ENCODE measurements at regions not wholly inside any gene's neighbourhood (a gene's known extent, or its start where the extent isn't known, plus 50 kb on each side); places are given as distances from the start of the nearest gene placed in this dataset.

DNA sequence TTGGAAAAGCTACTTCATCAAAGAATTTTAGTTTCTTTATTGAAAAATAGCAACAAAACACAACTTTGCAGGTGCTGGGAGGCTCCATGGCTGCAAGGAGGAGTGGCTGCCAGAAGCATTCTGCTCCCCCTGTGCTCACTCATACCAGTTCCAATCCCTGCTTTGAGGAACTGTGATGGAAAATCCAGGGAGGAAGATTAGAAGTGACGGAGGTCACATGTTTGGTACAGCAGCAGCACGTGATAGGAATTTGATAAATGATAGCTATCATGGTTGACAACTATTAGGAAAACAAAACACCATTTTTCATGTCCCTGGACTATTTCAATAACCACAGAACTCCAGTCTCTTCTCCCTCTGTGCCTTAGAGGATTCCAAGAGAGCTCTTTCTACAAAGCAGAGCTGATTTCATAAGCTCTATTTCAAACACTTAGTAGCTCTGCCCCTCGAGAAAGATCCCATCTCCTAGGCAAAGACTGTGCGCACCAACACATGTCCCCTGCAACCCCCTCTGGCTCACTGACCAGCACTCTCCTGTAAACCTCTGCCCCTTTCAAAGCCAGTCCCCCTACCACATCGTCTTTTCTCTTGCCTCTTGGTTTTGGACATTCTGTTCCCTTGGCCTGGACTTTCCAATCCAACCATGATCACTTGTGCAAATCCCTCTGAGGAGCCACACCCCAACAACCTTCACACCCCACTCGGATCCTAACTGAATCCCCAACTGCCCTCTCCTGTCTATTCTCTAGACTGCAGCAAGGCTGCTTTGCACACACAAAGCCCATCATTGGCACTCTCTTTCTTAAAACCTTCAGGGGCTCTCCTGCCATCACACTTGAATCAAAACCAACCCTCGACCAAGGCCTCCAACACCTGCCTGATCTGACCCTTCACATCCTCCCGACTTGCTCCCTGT lies 352.4 kb upstream of the PKDCC start:
- FAIRE-seq (no peak), DNase-seq (ENCODE audit: low spot score in 2 of 2) (no peak)

DNA sequence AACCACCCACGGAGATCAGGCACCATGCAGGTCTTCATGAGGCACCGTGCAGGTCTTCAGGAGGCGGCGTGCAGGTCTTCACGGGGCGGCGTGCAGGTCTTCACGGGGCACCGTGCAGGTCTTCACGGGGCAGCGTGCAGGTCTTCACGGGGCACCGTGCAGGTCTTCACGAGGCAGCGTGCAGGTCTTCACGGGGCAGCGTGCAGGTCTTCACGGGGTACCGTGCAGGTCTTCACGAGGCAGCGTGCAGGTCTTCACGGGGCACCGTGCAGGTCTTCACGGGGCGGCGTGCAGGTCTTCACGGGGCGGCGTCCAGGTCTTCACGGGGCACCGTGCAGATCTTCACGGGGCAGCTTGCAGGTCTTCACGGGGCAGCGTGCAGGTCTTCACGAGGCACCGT lies 350.4 kb upstream of the PKDCC start:
- FAIRE-seq = no peak

DNA sequence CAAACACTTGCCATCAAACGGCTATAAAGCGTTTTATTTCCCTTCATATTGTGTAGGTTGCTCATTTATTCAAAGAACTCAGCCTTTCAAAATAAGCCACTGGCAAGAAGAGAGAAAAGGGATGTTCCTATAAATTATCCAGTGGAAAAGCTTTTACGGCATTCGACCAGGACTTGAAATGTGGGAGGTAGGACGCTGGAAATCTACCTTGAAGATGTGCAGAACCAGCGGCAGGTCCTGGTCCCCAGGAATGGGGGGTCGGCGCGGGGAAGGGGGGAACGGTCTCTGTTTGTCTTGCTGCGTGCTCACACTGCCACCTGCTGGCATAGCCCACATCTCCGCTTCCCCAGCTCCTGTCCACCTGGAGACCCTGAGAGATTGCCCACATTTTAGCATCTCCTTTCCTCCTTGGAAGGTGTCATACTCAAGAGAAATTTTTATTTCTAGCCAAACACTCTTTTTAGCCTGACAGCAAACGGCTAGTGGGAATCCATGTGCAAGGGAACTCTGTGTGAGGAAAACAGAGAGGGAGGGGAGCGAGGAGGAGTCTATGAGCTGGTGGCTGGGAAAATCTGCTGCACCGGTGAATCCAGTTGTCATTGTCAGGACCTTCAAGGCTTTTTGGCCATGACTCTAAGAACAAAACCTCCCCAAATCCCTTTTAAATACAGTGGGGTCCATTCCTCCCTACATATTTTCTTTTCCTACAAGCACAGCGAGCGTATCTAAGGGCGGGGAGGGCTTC lies 349.0 kb upstream of the PKDCC start:
- DNase-seq (ENCODE audit: low spot score in 2 of 2) = peak in 1 of 2 donors; percentile 34
- FAIRE-seq = no peak

More for the DNA sequence above, 350.4 kb upstream of the PKDCC start:
- DNase-seq (ENCODE audit: low spot score in 2 of 2) = no peak

DNA sequence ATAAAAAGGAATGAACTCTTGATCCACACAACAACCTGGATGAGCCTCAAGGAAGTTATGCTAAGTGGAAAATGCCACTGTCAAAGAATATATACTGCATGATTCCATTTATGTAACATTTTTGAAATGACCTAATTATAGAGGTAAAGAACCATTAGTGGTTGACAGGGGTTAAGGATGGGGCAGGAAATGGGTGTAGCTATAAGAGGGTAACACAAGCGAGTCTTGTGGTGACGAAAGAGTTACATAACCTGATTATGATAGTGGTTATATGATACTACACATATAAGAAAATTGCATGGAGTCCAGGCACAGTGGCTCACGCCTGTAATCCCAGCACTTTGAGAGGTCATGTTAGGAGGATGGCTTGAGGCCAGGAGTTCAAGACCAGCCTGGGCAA lies 346.6 kb upstream of the PKDCC start:
- DNase-seq (ENCODE audit: low spot score in 2 of 2) (no peak), FAIRE-seq (no peak)

DNA sequence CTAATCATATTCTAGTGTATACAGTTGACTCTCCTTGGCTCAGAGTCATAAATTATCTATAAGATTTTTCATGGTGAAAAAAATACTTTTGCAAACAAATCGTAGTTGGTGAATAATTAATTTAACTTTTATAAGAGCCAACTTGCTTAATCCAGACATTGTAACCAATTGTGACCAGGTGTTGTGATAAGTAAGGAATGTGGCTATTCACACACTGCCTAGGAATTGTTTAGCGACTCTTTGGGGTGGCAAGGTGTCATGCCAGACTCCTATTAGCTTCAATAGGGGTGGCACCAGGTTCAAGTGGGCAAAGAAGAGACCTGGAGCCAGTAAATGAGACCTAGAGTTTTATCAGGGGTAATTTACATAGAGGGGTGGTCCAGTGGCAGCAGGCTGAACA lies 344.7 kb upstream of the PKDCC start:
- no peak for FAIRE-seq
- no peak for DNase-seq (ENCODE audit: low spot score in 2 of 2)

DNA sequence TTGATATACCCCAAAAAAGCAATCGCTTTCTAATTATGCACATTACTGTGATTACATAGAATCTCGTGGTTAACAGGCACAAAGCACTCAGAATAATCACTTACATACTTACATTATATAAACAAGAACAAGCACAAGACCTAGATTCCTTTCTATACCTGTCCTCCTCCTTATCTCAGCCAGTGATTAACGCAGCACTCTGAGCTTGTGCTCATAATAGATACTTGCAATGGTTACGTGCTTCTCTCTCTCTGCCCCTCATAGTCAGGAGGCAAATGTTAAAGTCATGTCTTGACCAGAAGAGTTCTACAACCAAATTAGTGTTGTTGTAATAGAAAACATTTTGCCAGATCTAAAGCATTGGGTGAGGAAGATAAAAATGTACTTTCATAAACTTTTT lies 342.2 kb upstream of the PKDCC start:
- FAIRE-seq (no peak), DNase-seq (ENCODE audit: low spot score in 2 of 2) (no peak)

DNA sequence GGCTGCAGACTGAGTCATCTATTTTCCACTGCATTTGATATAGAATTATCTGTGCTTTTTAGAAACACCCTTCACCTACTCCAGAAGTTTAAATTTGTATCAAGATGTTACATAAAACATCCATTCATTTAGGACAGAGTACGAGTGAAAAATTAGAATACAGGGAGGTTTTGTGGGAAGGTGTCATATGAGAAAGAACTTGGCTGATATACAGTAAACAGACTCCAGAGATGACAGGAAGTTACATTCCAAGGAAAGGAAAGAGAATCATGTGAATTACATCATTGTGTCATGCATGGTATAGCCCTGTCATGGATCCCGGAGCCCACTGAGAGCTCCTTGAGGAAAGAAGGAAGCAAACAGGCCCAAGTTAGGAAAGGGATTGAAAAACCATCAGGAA lies 341.5 kb upstream of the PKDCC start:
- FAIRE-seq (no peak), DNase-seq (ENCODE audit: low spot score in 2 of 2) (no peak)

DNA sequence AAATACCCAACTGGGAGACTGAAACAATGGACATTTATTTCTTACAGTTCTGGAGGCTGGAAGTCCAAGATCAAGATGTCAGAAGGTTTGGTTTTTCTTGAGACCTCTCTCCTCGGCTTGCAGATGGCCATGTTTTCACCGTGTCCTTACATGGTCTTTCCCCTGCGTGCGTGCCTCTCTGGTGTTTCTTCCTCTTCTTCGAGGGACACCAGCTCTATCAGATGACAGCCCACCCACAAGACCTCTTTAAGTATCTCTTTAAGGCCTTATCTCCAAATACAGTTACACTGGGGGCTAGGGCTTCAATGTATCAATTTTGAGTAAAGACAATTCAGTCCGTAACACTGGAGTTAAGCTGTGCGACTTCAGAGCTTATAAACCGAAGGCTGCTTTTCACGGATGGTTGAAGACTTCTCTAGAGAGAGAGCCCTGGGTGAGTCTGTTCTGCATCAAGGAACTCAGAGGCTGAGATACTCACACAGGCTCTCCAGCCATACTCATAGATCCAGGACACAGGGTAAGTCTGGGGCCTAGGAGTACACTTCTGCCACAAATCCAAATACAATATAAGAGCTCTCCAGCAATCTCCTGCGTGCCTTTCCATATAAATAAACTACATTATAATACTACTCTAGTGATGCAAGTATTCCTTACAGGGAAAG lies 339.9 kb upstream of the PKDCC start:
- DNase-seq (ENCODE audit: low spot score in 2 of 2) (no peak), FAIRE-seq (no peak)

DNA sequence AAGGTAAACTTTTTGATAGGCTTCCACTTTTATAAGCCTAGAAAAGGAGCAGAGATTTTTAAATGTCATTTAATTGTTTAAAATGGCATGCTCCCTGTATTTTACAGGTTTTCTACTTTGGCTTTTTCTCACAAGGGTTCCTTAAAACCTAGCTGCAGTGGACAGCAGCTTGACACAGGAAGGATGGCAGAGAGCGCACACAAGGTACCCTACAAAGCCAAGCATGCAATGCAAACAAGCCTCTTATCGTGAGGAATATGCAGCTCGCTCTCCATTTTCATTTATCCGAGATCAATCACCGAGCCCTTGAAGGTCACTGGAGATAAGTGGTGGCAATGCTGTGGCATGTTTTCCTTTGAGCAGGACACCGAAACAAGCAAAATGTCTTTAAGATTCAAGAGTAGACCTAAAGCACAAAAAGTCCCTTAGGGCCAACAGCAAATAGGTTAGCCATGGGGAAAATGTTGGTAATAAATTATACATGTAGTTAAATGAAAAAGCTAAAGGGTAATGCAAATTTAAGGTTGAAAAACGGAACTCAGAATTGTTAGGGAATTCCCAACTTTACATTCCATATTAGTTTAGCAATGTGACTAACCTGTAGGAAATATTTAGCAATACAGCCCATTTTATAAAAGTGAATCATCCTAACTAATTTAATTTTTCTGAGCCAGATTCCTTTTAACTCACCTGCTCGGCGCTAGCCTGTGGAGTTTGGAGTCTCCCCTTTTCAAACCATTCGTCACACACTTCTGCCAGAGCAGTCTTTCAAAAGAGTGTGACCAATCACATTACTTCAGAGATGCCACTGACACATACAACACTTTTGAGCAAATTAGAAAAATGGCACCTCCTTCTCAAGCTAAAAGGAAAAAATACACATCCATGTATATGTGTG lies 337.9 kb upstream of the PKDCC start:
- FAIRE-seq (no peak), DNase-seq (ENCODE audit: low spot score in 2 of 2) (no peak)

DNA sequence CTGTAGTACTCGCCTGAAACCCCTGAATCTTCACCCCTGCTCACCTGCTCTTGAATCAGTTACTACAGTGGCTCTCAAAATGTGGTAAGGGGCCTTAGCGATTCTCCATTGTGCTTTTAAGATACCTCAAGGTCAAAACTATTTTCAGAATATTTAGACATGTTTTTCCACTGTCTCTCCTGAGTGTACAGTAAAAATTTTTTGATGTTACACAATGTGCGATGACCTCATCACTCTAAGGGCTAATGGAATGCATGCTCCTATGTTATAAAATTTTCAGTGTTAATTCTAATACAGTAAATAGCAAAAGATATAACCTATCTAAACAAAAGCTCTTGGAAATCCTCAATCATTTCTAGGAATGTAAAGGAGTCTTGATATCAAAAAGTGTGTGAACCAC lies 336.9 kb upstream of the PKDCC start:
- FAIRE-seq (no peak), DNase-seq (ENCODE audit: low spot score in 2 of 2) (no peak)

DNA sequence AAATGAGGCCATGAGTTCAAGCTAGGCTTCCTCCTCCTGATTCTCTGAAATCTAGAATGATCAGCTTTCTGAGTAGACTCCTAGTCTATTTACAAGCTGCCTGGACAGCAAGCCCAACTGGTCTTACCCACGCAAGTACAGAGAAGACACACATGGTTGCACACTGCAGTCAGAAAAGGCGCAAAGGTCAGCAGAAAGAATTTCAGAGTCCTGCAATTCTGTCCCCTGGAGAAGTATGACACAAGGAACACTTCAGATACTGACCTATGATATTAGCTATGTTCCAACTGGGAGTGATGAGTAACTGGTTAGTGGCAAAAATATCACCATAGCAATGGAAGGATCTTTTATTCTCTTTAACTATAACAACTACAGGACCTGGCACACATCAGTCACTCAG lies 336.1 kb upstream of the PKDCC start:
- DNase-seq (ENCODE audit: low spot score in 2 of 2) (no peak), FAIRE-seq (no peak)

DNA sequence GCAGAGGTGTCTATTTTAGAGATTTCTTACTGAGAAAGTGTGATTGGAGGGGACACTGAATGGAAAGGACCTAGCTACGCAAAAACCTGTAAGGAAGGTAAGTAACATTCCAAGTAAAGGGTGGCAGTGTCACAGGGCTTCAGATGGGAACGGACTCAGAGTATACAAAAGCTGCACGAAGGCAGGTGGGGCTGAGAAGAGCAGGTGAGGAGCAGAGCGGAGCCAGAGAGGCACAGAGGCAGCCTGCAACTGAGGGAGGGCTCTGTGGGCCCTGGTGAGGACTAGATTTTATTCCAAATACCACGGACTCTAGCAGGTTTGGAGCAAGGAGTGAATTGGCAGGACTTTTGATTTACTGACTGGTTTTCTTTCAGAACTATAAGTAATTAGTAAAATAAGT lies 331.3 kb upstream of the PKDCC start:
- no peak for DNase-seq (ENCODE audit: low spot score in 2 of 2)
- no peak for FAIRE-seq

DNA sequence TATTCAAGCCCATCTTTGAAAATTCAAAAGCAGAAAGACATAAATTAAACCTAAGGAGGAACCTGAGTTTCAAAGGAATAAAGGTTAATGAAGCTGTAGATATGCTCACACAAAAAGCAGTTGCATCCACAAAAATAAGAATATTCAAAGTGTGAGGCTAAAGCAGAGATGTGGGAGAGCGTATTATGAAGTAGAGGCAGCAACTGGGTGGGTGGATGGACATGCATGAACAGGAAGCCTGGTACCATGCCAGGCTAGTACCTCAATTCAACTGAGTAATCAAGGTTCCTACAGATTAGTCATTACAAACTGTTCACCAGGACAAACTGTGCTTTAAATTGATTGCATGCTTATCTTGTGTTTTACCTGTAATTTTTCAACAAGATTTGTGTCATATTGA lies 330.0 kb upstream of the PKDCC start:
- FAIRE-seq (no peak), DNase-seq (ENCODE audit: low spot score in 2 of 2) (no peak)

DNA sequence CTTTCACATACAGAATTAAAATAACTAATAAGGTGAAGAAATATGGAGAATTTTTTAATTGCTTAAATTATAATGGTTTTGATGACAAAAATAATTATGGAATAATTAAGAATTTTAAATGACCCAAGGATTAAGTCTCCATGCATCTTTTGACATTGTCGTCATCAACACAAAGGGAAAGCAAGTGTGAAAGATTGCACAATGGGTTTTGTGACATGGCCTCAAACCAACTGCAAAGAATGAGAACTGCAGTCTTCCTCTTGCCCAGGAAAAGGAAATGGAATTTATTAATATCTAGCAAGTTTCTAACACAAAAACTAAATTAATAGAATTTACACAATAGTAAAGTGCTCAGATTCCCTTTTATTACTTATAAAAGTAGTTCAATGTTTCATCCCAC lies 329.1 kb upstream of the PKDCC start:
- FAIRE-seq = no peak
- no peak for DNase-seq (ENCODE audit: low spot score in 2 of 2)

DNA sequence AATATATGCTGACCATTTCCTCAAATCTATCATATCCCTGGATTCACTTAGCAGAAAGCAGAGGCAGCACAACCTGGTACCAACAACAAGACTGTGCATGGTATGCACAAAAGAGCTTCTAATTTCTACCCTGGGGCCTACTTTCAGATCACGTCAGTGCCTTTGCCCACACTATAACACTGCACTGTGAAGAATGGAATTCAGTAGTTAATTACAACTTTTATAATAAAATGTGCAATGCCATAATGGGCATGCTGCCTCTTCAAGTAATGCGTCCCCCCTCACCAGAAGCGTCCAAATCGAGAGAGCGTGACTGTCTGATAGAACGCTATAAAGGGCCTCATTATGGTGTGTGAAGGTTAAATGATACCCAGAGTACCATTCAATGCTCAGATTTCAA lies 328.1 kb upstream of the PKDCC start:
- FAIRE-seq (no peak), DNase-seq (ENCODE audit: low spot score in 2 of 2) (no peak)

DNA sequence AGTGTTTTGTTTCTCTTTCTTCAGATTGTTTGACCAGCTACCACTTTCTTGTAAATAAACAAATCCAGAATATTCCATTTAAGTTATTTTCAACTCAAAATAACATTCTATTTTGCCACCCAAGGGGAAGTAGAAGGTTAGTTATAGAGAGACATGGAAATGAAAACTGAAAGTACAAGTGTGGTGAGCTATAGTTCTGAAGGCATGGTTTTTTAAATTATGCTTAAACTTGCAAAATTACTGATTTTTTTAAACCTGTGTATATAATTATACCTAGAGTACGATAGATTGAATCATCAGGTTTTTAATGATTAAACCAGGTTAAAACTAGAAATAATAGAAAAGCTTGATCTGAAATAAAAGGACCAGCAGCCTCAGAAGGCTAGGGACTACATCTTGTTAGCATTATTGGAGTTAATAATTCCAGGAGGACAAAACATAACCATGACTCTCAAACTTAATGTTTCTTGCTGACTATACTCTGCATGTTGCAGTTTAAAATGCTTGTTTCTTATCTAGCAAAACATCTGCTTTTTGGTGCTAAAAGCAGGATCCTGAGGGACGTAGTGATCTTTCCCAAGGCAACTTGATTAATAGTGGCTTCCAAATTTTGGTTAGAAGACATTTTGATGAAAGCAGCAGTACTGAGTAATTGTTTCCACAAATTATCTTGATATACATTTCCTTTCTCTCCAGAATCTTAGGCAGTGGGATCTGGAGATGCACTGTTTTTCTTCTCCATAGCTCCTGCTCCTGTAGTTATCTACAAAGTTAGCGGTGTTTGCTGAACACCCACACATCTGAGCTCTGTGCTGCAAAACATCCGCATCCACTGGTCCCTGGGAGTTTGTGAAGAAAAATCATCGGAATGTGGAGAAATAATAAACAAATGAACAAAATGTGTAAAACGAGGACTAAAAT lies 327.2 kb upstream of the PKDCC start:
- no peak for FAIRE-seq
- no peak for DNase-seq (ENCODE audit: low spot score in 2 of 2)

DNA sequence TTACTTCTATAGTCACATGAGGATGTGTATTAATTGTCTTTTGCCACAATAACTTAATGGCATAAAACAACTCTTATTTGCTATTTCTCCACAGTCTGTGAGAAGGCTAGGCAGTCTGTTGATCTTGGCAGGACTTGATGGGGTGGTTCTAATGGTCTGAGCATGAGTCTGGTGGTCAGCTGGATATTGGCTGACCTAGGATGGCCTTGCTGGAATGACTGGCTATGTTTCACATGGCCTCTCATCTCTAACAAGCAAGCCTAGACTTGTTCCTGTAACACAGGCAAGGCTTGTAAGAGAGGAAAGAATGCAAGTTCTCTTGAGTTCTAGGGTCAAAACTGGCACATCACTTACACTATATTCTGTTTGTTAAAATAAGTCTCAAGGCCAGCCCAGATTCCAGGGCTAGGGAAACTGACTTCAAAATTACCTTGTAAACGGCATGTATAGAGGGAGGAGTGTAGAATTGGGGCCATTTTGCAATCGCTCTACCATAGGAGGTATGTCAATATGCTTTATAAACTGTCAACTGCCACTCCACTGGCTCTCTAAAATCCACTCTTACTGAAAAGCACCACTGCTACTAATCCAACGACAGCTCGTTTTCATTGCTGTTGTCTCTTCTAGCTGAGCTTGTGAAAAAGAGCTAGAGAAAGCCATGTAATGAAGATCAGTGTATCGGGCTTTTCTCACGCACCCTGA lies 325.0 kb upstream of the PKDCC start:
- FAIRE-seq = no peak

DNA sequence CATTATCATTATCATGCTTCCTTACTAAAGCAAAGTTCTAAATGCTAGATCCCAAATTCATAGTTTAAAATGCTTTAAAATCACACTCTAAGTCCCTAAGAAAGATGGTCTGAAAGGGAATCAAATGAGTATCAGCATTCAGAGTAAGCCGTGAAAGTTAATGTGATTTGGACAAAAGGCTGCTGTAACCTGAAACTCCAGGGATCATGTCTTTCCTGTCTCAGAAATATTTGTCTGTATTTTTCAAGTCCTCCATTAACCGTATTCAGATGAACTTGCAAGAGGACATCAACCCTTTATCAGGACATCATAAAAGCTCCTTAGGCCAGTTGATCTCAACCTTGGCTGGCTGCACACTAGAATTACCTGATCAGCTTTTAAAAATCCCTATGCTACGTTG lies 324.3 kb upstream of the PKDCC start:
- no peak for FAIRE-seq

More for the DNA sequence above, 325.0 kb upstream of the PKDCC start:
- DNase-seq (ENCODE audit: low spot score in 2 of 2) = no peak

DNA sequence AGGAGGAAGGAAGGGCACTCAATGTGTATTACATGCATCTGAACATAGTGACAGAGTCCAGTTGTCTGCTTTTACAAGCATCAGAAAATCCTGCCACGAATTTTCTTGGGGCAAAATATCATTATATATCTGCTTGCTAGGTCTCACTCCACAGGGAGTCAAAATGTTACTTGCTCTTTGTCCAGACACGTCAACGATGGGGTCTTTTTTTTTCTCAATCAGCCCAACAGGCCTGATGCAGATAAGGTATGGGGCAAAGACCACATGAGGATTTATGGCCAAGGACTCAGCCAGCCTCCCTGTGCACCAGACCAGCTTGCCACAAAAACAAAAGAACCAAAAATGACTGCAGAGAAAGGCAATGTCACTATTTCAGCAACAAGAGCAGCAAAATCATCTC lies 323.4 kb upstream of the PKDCC start:
- DNase-seq (ENCODE audit: low spot score in 2 of 2) = no peak
- no peak for FAIRE-seq

More for the DNA sequence above, 324.3 kb upstream of the PKDCC start:
- DNase-seq (ENCODE audit: low spot score in 2 of 2) = no peak
